ENCODE measurements at regions not wholly inside any gene's neighbourhood (a gene's known extent, or its start where the extent isn't known, plus 50 kb on each side); places are given as distances from the start of the nearest gene placed in this dataset.

- TF ChIP-seq, protein P1, sequence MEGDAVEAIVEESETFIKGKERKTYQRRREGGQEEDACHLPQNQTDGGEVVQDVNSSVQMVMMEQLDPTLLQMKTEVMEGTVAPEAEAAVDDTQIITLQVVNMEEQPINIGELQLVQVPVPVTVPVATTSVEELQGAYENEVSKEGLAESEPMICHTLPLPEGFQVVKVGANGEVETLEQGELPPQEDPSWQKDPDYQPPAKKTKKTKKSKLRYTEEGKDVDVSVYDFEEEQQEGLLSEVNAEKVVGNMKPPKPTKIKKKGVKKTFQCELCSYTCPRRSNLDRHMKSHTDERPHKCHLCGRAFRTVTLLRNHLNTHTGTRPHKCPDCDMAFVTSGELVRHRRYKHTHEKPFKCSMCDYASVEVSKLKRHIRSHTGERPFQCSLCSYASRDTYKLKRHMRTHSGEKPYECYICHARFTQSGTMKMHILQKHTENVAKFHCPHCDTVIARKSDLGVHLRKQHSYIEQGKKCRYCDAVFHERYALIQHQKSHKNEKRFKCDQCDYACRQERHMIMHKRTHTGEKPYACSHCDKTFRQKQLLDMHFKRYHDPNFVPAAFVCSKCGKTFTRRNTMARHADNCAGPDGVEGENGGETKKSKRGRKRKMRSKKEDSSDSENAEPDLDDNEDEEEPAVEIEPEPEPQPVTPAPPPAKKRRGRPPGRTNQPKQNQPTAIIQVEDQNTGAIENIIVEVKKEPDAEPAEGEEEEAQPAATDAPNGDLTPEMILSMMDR (IDR thresholded peaks at IDR 0.05; ENCODE audit: low read depth, low read length, poor library complexity, severe bottlenecking) = no peak
- no peak for TF ChIP-seq EZH2phosphoT487 (IDR thresholded peaks at IDR 0.05; ENCODE audit: borderline replicate concordance, low read length)
Measured at GRCh38 chr5:180437336-180437735, 56.8 kb upstream of the CNOT6 start.
